ENCODE measurements at regions not wholly inside any gene's neighbourhood (a gene's known extent, or its start where the extent isn't known, plus 50 kb on each side); places are given as distances from the start of the nearest gene placed in this dataset.

DNA sequence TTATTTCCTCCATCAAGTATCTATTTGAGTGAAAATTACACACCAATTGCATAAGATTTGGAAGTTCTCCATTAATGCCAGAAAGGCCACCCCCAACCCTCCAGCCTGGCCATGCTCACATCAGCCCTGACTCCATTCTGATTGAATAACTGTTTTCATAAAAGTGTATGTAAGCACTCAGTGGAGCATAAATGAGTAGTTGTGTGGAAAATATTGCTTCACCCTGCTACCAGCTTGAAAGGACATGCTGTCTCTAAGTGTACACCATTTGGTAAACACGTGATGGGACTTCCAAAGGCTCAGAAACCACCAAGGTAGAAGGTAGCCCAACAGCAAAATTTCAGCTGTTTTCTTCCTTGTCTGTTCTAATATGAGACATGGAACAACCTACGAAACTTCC is 393.8 kb downstream of the ZNF385D start:
- no peak for DNase-seq (ENCODE audit: low read depth in 3 of 3)

DNA sequence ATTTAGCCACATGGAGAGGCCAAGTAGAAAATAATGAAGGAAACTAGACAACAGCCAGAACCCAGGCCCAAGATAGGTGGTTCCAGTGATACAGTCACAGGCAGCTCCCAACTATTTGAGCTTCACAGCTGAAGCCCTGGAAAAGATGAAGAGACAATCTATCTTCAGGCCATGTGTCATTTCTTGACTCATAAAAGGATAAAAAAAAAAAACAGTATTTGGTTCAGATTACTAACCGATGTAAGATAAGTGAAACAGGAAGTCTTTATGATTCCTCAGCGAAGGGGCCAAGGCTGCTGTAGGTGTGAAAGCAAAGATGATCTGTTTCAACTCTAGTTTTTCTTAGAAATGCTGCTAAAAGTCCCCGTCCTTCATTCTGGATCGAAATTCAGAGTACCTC is 394.6 kb downstream of the ZNF385D start:
- no peak for DNase-seq (ENCODE audit: low read depth in 3 of 3)

- no peak for DNase-seq (ENCODE audit: low read depth in 3 of 3)
Observed at GRCh38 chr3:21345382-21345976, 405.5 kb downstream of the ZNF385D start.

- no peak for DNase-seq (ENCODE audit: low read depth in 3 of 3)
Observed at GRCh38 chr3:21331857-21332256, 419.2 kb downstream of the ZNF385D start.

GRCh38 chr3:21331321-21331720 is 419.7 kb downstream of the ZNF385D start:
- DNase-seq (ENCODE audit: low read depth in 3 of 3), result no peak

- DNase-seq (ENCODE audit: low read depth in 3 of 3), result no peak
Observed at GRCh38 chr3:21330293-21330692, 420.7 kb downstream of the ZNF385D start.

DNA sequence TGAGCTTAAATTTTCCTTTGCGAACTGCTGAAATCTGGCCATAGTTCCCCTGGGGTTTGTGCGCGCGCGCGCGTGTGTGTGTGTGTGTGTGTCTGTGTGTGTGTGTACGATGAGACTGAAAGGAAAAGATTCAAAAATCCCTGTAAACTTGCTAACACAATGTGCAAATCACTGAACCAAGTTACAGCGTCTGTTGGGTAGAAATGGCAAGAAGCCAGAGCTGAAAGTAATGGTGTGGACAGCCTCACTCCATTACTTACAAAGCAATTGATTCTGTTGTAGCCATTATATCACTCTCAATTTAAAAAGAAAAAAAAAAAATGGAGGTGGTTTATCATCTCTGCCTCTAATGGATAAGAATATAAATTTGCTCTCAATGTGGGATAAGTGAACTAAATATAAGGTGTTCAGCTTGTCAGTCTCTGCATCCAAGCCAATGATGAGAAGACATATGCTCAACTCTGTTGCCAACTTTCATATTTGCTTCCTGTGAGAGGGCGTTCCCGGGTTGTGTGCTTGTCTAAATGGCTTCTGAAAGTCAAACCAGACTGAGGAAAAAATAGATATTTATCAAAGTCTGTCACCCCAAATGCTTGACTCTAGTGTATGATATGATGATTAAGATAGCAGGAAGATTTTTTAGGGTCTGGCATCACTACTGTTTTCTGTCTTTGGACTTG is 422.2 kb downstream of the ZNF385D start:
- no peak for DNase-seq (ENCODE audit: low read depth in 3 of 3)

DNA sequence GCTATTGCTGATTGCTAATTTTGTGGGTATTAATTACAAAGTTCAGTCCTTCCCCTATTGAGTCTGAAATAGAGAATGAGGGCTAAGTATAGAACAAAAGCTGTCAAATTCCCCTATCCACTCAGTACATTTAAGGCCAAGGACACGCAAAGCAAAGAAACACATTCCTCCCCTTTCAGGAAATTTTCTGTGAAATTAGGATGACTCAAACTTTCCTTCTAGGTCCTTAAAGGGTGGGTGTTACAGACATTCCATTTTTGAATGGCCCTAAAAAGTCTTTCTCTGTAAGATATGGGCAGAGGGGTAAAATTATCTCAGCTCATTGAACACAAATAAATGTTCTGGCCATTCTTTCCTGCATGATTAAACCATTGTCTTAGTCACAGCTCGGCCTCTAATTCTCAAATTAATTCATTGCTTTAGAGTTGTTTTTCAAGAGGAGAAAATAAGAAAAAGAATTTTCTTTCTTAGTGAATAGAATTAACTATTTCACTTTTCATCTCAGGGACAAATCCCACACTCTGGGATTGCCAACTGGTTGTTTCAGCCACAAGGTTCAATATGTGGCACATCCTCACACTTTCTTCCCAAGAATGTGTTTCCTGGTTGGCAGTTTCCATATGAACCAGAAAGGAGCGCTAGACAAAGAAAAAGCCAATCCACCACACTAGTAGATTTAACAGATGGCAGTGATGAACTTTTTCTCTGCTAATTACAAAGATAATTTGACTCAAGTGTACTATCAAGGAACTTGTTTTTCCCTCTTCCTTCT is 424.1 kb downstream of the ZNF385D start:
- DNase-seq (ENCODE audit: low read depth in 3 of 3), result no peak

GRCh38 chr3:21314688-21315087 is 436.3 kb downstream of the ZNF385D start:
- no peak for DNase-seq (ENCODE audit: low read depth in 3 of 3)

DNA sequence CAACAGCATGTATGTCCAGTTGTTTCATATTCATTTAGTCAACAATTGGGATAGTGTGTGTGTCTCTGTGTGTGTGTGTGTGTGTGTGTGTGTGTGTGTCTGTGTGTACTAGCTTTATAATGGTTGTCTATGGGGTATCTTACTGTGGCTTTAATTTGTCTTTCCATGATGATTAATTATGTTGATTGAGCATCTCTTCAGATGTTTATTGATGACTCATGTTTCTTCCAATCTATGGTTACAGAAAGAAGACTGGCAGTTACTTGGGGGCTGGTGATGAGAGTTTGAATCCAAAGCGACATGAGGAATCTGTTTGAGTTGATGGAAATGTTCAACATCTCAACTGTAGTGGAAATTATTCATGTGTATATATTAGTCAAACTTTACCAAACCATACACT is 440.1 kb downstream of the ZNF385D start:
- no peak for DNase-seq (ENCODE audit: low read depth in 3 of 3)

- no peak for DNase-seq (ENCODE audit: low read depth in 3 of 3)
Observed at GRCh38 chr3:21310161-21310560, 440.8 kb downstream of the ZNF385D start.

DNA sequence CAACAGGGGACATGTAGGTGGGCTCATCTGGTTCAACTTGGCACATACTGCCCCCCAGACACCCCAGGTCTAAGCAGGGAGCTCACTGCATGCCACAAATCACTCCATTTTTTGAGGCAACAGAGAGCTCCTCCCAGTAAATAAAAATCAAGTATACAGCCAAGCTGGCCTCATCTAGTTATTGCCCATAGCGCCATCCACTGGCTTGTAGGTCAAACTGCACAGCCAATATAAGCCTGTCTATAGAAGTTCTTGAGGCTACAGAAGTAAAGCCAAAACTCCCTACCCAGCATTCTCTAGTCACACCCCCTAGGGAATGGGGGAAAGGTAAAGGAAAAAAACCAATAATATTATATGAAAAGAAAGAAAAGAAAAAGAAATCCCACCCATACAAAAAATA is 453.7 kb downstream of the ZNF385D start:
- DNase-seq (ENCODE audit: low read depth in 3 of 3), result no peak

DNA sequence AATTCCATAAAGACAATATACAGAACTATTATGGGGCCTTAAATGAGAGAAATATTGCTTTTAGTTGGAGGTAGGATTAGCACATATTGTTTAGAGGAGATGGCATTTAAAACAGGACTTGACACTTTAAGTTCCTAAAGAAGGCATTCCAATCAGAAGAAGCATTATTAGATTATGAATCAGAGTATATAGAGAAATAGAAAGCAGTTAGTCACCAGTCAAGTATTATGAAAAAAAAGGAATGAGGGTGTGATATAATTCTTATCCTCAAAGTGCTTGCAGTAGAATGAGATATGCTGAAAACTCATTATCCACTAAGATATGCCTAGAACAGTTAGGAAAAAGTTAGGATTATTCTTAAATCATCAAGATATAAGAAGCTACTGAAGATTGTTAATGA is 456.2 kb downstream of the ZNF385D start:
- DNase-seq (ENCODE audit: low read depth in 3 of 3), result no peak

DNA sequence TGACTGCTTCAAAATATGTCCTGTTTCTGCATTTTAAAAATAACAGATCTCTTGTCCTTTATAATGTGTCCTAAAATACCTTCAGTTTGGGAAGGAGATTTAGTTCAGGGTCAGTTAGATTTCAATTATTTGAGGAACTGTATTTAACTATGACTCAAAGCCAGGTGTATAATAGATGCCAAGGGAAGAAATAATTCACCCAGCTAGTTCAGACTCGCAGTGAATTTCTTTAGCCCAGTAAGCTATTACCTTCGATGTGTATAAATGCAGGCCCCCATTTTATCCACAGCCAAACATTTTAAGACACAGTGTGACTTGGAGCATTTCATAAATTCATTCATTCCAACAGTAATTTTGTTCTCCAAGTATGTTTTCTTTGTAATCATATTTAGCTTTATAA is 458.0 kb downstream of the ZNF385D start:
- DNase-seq (ENCODE audit: low read depth in 3 of 3), result no peak

GRCh38 chr3:21290557-21290956 is 460.5 kb downstream of the ZNF385D start:
- no peak for DNase-seq (ENCODE audit: low read depth in 3 of 3)

DNA sequence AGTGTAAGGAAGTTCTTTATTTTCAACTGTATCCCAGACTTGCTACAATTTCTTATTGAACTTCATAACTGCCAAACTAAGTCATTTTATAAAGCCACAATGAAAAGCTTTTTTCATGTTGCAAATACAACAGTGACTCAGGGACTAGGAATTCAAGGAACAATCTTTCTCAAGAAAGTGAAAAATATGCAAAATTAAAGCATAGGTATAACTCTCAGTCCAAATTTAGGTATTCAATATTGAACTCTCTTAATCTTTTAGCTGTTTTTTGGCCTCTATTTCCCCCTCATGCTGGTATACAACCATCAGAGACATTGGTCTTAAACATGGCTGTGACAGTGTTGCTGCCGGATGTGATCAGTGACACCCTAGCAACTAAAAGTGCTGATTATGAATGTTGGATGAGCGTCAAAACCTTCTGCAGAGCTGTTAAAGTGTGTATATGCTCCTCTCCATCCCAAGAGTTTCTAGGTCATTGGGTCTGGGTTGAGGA is 476.9 kb downstream of the ZNF385D start:
- DNase-seq (ENCODE audit: low read depth in 3 of 3), result no peak

DNA sequence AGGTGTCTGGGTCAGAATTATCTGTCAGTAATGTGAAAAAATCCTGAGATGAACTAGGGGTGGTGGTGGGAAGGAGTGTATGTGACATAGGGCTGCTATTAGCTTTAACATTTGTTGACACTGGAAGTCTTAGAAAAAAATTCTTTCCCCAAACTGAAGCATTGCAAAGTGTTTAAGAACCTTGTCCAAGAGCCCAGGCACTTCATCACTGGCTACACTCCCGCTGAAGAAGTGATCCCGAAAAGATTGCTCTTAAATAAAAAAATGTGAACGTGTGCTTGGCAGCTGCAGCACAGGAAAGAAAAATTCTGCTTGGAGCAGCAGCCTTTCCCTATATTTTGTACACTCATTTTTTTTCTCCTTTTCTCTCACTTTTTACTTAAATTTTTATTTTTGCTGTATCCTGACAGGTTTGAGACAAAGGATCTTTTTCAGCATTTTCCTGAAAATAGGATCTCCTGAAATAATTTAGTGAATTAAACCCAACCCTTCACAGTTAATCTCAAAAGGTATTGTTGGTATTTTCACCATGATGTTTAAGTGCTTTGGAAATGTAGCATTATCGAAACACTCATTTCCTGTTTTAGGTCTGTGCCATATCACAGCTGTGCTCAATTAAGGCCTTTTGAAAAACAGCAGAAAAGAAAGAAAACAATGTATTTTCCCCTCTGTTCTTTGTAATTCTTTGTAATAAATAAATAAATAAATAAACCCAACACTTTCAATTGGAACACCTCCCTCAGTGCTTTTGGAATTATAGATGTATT is 477.6 kb downstream of the ZNF385D start:
- no peak for DNase-seq (ENCODE audit: low read depth in 3 of 3)

GRCh38 chr3:21271606-21272016 is 479.4 kb downstream of the ZNF385D start:
- no peak for DNase-seq (ENCODE audit: low read depth in 3 of 3)

DNA sequence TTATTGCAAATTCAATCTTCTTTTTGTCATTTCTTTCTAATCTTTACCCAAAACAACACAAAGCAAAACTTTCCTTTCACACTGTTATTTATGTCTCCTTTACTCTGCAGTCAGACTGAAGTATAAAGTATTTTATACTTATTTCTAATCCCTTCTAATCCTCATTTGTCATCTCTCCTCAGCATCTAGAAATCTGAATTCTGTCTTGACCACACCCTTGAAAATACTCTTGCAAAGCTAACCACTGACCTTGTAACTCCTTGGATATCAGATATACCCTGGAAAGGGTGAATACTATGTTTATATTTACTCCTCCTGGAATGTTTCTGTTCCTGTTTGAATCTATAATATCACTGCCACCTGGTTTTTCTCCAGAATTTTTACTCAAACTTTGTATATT is 481.1 kb downstream of the ZNF385D start:
- DNase-seq (ENCODE audit: low read depth in 3 of 3), result no peak

DNA sequence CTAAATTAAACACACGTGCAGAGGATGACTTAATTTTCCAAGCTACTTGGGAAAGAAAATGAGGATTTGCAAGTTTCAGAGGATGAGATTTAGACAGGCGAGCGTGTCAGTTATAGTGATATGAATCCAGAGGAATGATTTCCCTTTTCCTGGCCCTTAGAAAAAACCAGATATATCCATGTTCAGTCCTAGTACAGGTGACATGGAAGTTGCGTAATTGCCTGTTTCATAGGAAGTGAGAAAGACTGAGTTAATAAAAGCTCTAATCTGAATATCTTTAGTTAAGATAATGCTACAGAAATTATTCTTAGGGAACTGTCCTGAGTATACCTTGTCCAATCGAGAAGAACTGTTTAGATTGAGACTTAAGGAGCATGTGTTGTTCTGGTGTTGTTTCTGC is 490.5 kb downstream of the ZNF385D start:
- DNase-seq (ENCODE audit: low read depth in 3 of 3), result no peak

DNA sequence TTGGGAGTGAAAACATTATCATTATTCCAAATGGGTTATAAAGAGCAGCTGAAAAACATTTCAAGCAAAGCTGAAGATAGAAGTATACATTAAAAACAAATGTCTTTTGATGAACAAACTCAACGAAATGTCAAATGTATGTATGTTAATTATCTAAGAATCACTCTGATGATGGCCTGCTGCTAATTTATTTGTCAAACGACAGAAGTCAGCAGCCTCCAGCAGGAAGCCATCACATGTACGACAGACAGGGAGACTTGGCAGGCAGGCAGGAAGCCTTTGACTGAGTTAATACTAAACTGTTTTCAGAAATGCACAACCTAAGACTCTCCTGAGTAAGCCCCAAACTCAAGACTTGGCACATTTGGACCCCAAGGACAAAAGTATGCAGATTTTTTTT is 491.1 kb downstream of the ZNF385D start:
- DNase-seq (ENCODE audit: low read depth in 3 of 3), result no peak

GRCh38 chr3:21256932-21257331 is 494.1 kb downstream of the ZNF385D start:
- DNase-seq (ENCODE audit: low read depth in 3 of 3), result no peak

Data from stimulated activated CD4-positive, alpha-beta T cell treated with anti-CD3 and anti-CD28 coated beads, TNF-alpha, amount 100 ng/mL, for 24 hours (primary cell).